M059J (cell line): ENCODE measurements at regions not wholly inside any gene's neighbourhood (a gene's known extent, or its start where the extent isn't known, plus 50 kb on each side); places are given as distances from the start of the nearest gene placed in this dataset.
"Not testable (repeated sequence)": the region's sequence is repeated elsewhere in the genome, so short reads cannot be mapped to it uniquely, and the experiment has no call there.

Experiments
- DNase-seq: peaks from one replicate; pipeline ENCODE4 v3.0.0-alpha.2; 2012; ENCODE audit warnings: low read depth

GRCh38 chr12:17104801-17105200, 498.8 kb upstream of the LMO3 start:
- no peak for DNase-seq

DNA sequence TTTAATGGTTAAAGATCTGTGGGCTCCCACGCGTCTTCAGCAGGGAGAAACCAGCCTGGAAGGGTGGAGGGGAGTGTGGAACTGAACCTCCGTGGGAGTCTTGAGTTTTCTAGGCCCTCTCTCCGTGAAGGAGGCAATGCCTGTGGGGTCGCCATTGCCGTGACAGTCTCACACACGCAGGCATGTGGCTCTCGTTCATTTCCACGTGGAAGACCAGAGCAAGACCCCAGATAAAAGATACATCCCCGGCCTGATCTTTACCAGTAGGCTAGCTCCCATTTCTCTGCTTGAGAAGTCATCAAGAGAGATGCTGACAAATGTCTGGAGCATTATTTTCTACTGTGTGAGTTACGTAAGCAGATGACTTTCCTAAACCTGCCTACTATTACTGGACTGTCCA, 491.7 kb upstream of the LMO3 start:
- peak; percentile 0 for DNase-seq

DNA sequence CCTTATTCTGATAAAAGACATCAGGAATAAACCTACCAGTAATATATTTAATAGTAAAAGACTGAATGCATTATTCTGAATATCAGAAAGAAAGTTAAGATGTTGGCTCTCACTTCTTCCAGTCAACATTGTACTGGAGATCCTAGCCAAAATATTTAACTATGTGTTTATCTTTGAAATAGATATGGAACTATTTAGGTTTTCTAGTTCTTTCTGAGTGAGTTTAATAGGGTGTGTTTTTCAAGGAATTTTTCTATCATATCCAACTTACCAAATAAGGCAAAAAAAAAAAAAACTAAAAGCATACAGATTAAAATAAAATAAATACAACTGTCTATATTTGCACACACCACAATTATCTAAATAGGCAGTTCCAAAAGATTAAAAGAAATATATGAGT, 478.9 kb upstream of the LMO3 start:
- DNase-seq: no peak

GRCh38 chr12:17079251-17079909, 473.4 kb upstream of the LMO3 start:
- DNase-seq: no peak

DNA sequence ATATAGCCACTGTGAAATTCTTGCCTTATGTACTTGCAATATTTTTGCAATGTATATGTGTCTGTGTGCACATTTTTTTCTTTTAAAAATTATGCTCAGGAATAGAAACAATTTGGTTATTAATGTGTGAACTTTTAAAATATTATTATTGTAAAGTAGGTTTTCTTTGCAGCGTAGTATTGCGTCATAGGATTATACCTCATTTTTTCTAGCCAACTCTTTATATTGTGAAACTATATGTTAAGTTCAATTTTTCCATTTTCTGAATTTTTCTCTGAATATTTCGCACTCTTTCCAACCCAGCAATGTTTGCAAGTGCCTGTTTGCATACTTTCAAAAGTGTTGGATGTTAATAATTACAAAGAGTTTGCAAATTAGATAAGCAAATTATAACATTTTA, 471.6 kb upstream of the LMO3 start:
- DNase-seq: no peak

DNA sequence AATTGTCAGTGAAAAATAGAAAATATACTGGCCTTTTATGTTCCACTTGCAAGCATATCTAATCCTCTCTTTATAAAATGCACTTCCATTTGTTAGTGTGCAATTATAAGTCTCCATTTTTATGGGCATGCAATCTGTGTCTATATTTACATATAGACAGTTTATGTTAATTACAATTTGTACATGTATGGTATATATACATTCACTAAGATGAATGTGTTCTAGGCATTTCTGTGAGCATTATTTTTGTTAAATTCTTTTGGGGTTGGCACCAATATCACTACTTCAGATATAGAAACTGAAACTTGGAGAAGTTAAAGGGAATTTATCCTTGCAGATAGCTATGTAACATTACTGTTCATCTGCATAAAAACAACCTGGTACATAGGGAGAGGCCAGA, 470.8 kb upstream of the LMO3 start:
- DNase-seq: no peak

DNA sequence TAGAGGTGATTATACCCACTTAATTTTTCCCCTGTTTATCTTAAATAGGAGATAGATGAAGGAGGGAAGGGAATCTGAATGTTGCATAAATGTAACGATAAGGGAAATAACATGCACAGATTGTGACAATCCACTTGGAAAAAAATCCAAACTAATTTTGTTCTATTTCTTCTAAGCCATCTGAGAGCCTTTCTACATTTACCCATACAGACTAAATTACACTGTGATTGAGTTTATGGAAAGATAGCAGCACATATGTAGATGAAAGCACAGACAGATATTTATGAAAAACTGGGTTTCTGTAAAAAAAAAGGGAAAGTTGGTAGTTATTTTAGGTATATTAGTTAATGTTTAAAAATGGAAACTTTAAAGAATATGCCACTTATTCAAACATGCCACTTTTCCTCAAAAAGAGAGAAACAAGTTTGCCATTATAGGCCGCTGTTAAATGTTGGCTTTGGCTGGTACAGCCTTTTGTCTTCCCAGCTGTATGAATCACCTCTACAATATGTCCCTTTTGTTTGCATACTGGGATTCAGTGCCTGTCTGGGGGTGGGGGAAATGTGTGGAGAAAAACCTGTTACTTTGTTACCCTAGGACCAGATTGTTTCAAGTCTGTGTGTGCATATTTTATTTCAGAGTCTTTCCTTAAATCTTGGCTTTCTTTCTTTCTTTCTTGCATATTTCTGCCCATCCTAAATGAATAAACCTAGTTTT, 470.2 kb upstream of the LMO3 start:
- no peak for DNase-seq

DNA sequence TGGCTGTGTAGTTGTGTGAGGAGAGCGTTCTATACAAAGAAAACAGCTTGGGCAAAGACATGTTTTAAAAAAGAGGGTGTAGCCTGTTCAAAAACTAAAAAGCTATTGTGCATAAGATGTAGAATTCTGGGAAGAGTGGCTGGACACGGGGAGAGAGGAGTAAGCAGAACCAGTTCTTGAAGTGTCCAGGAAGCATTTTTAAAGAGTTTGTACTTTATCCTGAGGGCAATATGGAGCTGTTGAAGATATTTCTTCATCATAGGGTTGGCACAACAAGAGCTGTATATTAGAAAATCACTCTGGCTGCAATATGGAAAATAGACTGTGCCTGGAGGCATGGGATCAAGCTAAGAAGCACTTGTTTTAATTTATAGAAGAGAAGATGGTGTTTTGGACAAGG, 458.9 kb upstream of the LMO3 start:
- DNase-seq: no peak

GRCh38 chr12:17062267-17063036, 456.5 kb upstream of the LMO3 start:
- DNase-seq: no peak

GRCh38 chr12:17060260-17060659, 454.3 kb upstream of the LMO3 start:
- DNase-seq: no peak

DNA sequence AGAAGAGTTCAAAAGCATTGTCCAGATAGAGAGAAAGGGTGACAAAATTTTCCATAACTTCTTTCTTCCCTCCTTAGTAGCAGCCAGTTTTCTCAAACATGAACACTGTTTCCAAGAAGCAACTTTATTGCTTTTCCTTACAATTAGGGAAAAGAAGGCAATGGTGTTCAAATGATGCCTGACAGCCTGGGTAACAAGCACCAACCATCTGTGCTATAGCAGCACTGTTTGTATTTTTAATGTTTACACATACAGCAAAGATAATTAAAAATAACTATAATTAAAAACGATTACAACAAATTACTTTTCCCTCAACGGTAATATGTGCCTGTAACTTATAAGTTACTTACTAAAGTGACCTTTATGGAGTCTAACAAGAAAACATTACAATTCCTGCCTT, 450.6 kb upstream of the LMO3 start:
- no peak for DNase-seq

DNA sequence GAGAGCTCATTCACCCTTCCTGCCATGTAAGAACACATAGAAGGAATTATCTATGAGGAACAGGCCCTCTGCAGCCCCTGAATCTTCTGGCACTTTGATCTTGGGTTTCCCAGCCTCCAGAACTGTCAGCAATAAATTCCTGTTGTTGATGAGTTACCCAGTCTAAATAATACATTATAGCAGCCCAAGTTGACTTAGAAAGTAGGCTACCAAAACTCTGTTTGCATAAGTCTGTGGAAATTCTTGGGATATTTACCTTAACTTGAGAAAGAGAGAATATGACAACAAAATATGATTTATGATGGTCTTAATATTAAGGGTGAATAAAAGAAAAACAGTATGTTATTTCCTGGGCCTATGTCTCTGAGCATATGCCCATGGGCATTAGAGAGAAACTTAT, 433.0 kb upstream of the LMO3 start:
- DNase-seq: no peak

DNA sequence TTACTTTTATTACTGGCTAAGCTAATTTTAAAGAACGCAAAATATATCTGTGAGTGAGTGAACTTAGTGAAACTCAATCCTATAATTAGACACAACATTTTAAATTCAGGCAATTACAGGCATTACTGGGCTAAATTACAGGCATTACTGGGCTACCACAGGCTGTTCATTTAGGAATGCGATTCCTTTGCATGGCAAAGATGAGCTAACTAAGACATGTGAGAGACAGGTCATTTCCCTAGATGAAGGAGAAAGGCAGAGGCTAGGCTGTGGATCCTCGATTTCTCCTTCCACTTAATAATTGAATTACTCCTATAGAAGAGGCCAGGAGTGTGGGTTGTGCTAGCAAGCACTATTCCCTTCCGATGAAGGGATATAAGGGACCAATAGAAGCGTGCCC, 429.4 kb upstream of the LMO3 start:
- DNase-seq: no peak

GRCh38 chr12:17030338-17030737, 424.4 kb upstream of the LMO3 start:
- DNase-seq: no peak

DNA sequence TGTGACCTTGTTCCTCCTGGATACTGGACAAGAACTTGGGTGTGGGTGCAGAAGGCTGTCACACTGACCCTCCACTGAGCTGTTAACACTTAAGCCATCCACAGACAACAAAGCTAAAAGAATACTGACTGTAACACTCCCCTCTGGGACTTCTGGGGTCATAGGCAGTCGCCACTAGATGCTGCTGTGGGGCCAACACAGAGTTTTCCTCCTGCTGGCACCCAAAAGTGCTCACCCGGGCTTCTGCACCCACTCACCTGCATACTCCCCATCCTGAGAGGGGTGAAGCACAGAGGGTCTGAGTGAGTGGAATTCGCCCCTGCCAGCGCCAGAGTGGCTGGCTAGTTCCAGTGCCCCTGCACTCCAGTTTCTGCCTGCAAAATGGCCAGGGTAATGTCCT, 422.4 kb upstream of the LMO3 start:
- DNase-seq: no peak

- DNase-seq: not testable (repeated sequence)
Observed at GRCh38 chr12:17025424-17025823, 419.5 kb upstream of the LMO3 start.

DNA sequence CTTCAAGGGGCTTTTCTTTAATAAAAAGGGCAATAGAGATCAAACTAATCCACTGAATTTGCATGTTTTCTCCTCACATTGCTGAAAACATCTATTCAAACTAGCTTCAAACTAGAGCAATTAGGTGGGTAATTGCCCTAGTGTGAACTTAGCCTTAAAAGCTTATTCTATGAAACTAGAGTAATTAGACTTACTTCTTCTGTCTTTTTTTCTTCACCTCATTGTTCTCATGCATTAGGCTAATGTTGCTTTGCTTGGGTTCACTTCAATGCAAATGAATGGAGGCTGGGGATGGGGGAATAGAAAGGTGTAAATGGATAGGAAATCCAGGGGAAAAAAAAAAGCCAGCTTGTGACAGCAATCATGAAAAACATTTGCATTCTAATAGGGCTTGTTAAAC, 414.8 kb upstream of the LMO3 start:
- DNase-seq: no peak

GRCh38 chr12:17017402-17017801, 411.4 kb upstream of the LMO3 start:
- DNase-seq: no peak

GRCh38 chr12:17016116-17016864, 410.3 kb upstream of the LMO3 start:
- DNase-seq: no peak

DNA sequence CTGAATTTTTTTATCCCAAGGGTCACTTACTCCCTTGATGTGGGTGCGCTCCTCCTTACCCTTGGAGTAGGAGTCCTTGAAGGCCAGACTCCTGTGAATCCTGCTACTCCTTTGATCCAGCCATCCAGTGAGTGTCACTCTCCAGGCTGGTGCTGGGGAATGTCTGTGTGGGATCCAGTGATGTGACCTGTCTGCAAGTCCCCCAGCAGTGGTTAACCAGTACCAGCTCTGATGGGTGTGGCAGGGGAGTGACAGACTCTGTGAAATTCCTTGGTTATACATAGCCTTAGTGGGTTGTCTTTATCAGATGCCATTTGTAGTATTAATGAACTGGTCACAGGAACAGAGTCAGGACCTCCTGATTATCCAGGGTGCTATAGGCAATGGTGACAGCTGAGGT, 409.5 kb upstream of the LMO3 start:
- DNase-seq: no peak

DNA sequence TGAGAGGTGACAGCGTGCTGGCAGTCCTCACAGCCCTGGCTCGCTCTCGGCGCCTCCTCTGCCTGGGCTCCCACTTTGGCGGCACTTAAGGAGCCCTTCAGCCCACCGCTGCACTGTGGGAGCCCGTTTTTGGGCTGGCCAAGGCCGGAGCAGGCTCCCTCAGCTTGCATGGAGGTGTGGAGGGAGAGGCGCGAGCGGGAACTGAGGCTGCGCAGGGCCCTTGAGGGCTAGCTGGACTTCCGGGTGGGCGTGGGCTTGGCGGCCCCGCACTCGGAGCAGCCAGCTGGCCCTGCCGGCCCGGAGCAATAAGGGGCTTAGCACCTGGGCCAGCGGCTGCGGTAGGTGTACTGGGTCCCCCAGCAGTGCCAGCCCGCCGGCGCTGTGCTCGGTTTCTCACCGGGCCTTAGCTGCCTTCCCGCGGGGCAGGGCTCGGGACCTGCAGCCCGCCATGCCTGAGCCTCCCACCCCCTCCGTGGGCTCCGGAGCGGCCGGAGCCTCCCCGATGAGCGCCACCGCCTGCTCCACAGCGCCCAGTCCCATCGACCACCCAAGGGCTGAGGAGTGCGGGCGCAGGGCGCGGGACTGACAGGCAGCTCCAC, 401.6 kb upstream of the LMO3 start:
- not testable (repeated sequence) for DNase-seq

- not testable (repeated sequence) for DNase-seq
Observed at GRCh38 chr12:16998538-16998937, 392.6 kb upstream of the LMO3 start.
